Natural killer cell (primary cell): ENCODE measurements at regions not wholly inside any gene's neighbourhood (a gene's known extent, or its start where the extent isn't known, plus 50 kb on each side); places are given as distances from the start of the nearest gene placed in this dataset.
A peak's percentile ranks its signal among the peaks of the same experiment; 100 is the strongest.

ENCODE experiments used
- ATAC-seq, 3 donors: fragments of 150-1000 bp in 2 of 3; fragments of 200-7000 bp in 1 of 3; cut with Tn5 transposase; 1 replicate in 1 of 3; 2 replicates in 2 of 3; pipeline ENCODE4 v1.10.0; 2021; ENCODE audit warnings: mild to moderate bottlenecking in 2 of 3, moderate library complexity in 2 of 3
- DNase-seq, 2 donors: peaks; one replicate each; pipeline versions ENCODE4 v3.0.0 to v3.0.0-alpha.2; 2013 to 2021; ENCODE audit warnings: mixed read lengths in 1 of 2
- H3K27ac ChIP-seq: one replicate; pipeline ENCODE4 v1.5.1; 2013; ENCODE audit warnings: mild to moderate bottlenecking, low read length
- H3K27me3 ChIP-seq: one replicate; pipeline ENCODE4 v1.6.1; 2013; ENCODE audit warnings: low read length; ENCODE audit not compliant: control insufficient read depth, insufficient read depth
- H3K36me3 ChIP-seq: one replicate; pipeline ENCODE4 v1.6.1; 2013; ENCODE audit warnings: low read length; ENCODE audit not compliant: control insufficient read depth, insufficient read depth
- H3K4me1 ChIP-seq: one replicate; pipeline ENCODE4 v1.6.1; 2013; ENCODE audit warnings: low read length; ENCODE audit not compliant: control insufficient read depth, insufficient read depth
- H3K4me3 ChIP-seq: one replicate; pipeline ENCODE4 v1.5.1; 2013; ENCODE audit warnings: low read length
- H3K9me3 ChIP-seq: one replicate; pipeline ENCODE4 v1.6.1; 2013; ENCODE audit warnings: low read length; ENCODE audit not compliant: control insufficient read depth, insufficient read depth
- H3K27ac Mint-ChIP-seq, 2 donors: one replicate each; pipeline ENCODE4 v1.8.0; 2022; ENCODE audit warnings: mild to moderate bottlenecking in 2 of 2, mixed read lengths in 2 of 2, moderate library complexity in 1 of 2
- H3K27me3 Mint-ChIP-seq, 2 donors: one replicate each; pipeline ENCODE4 v1.8.0; 2022; ENCODE audit warnings: low read depth in 2 of 2, mixed read lengths in 2 of 2
- H3K36me3 Mint-ChIP-seq: one replicate; pipeline ENCODE4 v1.8.0; 2022; ENCODE audit warnings: mixed read lengths
- H3K4me1 Mint-ChIP-seq, 2 donors: one replicate each; pipeline ENCODE4 v1.8.0; 2022; ENCODE audit warnings: mixed read lengths in 2 of 2
- H3K4me3 Mint-ChIP-seq: one replicate; pipeline ENCODE4 v1.8.0; 2022; ENCODE audit warnings: mild to moderate bottlenecking, moderate library complexity, mixed read lengths
- H3K9me3 Mint-ChIP-seq, 2 donors: one replicate each; pipeline ENCODE4 v1.8.0; 2022; ENCODE audit warnings: mixed read lengths in 2 of 2
- WGBS: methylation state at CpG from one replicate; pipeline ENCODE4 v1.1.7; 2013; ENCODE audit warnings: missing lambda C conversion rate; ENCODE audit not compliant: insufficient coverage; 5-methylcytosine and 5-hydroxymethylcytosine counted together
- intact Hi-C: fragments of 100-400 bp; cut with micrococcal nuclease; formaldehyde crosslinking; loops from one replicate; pipeline ENCODE4 v1.14.2; 2022
- TF ChIP-seq, protein P1 (sequence below): fragments of 200-600 bp; IDR thresholded peaks from one replicate; pipeline ENCODE4 v1.8.0; 2022; ENCODE audit warnings: antibody characterized with exemption

DNA sequence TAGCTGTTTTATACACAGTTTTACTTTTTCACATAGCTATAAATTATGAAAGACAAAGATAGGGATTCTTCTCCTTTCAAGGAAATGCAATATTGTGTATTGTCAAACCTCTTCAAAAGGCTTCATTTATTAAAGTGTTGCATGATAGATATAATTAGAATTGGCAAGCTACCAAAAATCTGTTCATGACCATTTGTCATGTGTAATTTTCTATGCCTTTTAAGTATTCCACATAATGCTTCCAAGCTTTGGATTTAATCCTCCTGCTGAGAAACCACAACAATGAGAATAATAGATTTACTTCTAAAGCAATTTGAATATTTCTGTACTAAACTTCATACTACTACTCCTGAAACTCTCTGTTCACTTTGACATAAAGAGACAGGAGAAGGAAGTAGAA is 403.2 kb upstream of the CCDC179 start:
- Mint-ChIP-seq H3K4me1 (no peaks in the 10 kb centered on the region), H3K27me3 (peaks cover 0 to 3% of the 10 kb centered on the region in 2 donors), H3K9me3 (no peaks in the 10 kb centered on the region), H3K36me3 (no peaks in the 10 kb centered on the region), H3K27ac (no peak overlapping the region), H3K4me3 (no peak overlapping the region)
- H3K9me3 ChIP-seq: no peaks in the 10 kb centered on the region
- H3K27me3 ChIP-seq: no peaks in the 10 kb centered on the region
- no peak overlapping the region for H3K27ac ChIP-seq
- H3K36me3 ChIP-seq: no peaks in the 10 kb centered on the region
- TF ChIP-seq, protein P1, sequence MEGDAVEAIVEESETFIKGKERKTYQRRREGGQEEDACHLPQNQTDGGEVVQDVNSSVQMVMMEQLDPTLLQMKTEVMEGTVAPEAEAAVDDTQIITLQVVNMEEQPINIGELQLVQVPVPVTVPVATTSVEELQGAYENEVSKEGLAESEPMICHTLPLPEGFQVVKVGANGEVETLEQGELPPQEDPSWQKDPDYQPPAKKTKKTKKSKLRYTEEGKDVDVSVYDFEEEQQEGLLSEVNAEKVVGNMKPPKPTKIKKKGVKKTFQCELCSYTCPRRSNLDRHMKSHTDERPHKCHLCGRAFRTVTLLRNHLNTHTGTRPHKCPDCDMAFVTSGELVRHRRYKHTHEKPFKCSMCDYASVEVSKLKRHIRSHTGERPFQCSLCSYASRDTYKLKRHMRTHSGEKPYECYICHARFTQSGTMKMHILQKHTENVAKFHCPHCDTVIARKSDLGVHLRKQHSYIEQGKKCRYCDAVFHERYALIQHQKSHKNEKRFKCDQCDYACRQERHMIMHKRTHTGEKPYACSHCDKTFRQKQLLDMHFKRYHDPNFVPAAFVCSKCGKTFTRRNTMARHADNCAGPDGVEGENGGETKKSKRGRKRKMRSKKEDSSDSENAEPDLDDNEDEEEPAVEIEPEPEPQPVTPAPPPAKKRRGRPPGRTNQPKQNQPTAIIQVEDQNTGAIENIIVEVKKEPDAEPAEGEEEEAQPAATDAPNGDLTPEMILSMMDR: no peak
- H3K4me1 ChIP-seq: no peaks in the 10 kb centered on the region
- ATAC-seq (no peak), DNase-seq (no peak)
- no peak overlapping the region for H3K4me3 ChIP-seq
- intact Hi-C loops: no loop called here

DNA sequence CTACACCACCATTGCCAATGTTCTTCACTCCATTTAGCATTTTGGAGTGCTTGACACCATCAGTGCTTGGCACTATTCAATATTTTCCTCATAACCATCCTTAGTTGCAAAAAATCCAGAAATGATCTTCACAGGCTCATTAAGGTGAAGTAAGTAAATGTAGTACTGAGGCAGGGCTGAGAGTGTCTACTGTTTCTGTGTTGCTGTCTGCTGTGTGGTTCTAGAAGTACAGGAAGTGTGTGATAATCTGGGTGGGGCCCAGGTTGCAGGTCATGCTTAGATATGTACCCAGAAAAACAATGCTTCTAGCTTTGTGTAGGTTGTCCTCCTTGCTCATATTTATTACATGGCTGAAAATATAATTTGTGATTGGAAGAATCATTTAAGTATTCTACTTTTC is 411.8 kb upstream of the CCDC179 start:
- intact Hi-C loops: no loop called here
- no peaks in the 10 kb centered on the region for H3K9me3 Mint-ChIP-seq
- Histone ChIP-seq H3K4me3 (no peak overlapping the region), H3K9me3 (no peaks in the 10 kb centered on the region), H3K36me3 (no peaks in the 10 kb centered on the region), H3K4me1 (no peaks in the 10 kb centered on the region), H3K27me3 (no peaks in the 10 kb centered on the region), H3K27ac (no peak overlapping the region)
- ATAC-seq (peak in 1 of 3 donors; percentile 69), DNase-seq (no peak)
- no peak overlapping the region for H3K4me3 Mint-ChIP-seq
- peak overlapping the region; percentile 58 to 60 for H3K27ac Mint-ChIP-seq
- TF ChIP-seq, protein P1: no peak
- H3K36me3 Mint-ChIP-seq: no peaks in the 10 kb centered on the region
- peaks cover 10 to 14% of the 10 kb centered on the region in 2 donors for H3K4me1 Mint-ChIP-seq
- no peaks in the 10 kb centered on the region for H3K27me3 Mint-ChIP-seq

DNA sequence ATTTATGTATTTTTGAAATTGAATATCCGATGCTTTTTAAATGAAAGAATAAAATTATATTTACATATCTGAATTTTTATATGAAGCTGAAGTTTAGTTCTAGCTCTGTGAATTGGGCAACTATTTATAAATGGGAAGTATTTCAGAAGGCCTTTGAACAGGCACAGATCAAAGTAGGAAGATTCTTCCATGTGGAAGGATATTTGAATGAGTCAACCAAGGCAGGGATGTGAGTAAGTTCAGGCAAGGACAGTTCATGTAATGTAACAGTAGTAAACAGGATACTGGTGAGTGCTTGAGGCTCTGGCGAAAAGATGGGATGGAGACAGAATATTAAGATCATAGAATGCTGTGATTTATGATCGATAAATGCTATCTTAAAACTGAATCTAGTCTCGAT is 417.8 kb upstream of the CCDC179 start:
- TF ChIP-seq, protein P1: no peak
- DNase-seq: no peak
- Histone ChIP-seq H3K4me3 (no peak overlapping the region), H3K4me1 (no peaks in the 10 kb centered on the region), H3K9me3 (no peaks in the 10 kb centered on the region), H3K27me3 (no peaks in the 10 kb centered on the region), H3K36me3 (no peaks in the 10 kb centered on the region), H3K27ac (no peak overlapping the region)
- Mint-ChIP-seq H3K4me1 (no peaks in the 10 kb centered on the region), H3K36me3 (no peaks in the 10 kb centered on the region), H3K4me3 (no peak overlapping the region), H3K9me3 (no peaks in the 10 kb centered on the region), H3K27me3 (no peaks in the 10 kb centered on the region), H3K27ac (no peak overlapping the region)
- 92% methylated on average over 3 of the region's 4 CpGs for WGBS
- intact Hi-C loops: no loop called here
- no peak for ATAC-seq

DNA sequence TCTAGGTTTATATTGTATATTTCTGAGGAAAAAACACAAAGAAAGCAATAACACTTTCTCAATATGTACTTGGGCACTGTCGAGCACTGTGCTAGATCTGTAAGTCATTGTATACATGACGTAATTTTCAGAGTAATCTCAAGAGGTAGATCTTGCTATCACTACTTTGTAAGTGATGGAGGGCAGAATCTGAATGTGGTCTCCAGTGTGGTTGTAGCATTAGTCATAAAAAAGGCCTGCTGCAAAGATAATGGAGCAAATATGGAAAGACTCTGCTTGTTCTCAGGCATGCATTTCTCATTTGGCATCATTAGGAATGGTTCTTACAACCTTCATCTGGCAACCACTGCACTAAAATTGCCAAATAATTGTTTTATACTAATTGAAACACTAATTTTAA is 419.8 kb upstream of the CCDC179 start:
- Histone ChIP-seq H3K27me3 (no peaks in the 10 kb centered on the region), H3K4me1 (no peaks in the 10 kb centered on the region), H3K4me3 (no peak overlapping the region), H3K27ac (no peak overlapping the region), H3K9me3 (no peaks in the 10 kb centered on the region), H3K36me3 (no peaks in the 10 kb centered on the region)
- Mint-ChIP-seq H3K4me3 (no peak overlapping the region), H3K9me3 (no peaks in the 10 kb centered on the region), H3K27me3 (no peaks in the 10 kb centered on the region), H3K36me3 (no peaks in the 10 kb centered on the region), H3K4me1 (no peaks in the 10 kb centered on the region), H3K27ac (no peak overlapping the region)
- TF ChIP-seq, protein P1: no peak
- intact Hi-C loops: no loop called here
- DNase-seq (no peak), ATAC-seq (no peak)
- 89% methylated on average over 2 of the region's 2 CpGs for WGBS
